Fibroblast of skin of left biceps (primary cell): ENCODE measurements at regions not wholly inside any gene's neighbourhood (a gene's known extent, or its start where the extent isn't known, plus 50 kb on each side); places are given as distances from the start of the nearest gene placed in this dataset.

Experiments
- DNase-seq, 2 experiments: peaks; one replicate each; pipeline ENCODE4 v3.0.0-alpha.2; 2013; ENCODE audit warnings: low read depth in 2 of 2

DNA sequence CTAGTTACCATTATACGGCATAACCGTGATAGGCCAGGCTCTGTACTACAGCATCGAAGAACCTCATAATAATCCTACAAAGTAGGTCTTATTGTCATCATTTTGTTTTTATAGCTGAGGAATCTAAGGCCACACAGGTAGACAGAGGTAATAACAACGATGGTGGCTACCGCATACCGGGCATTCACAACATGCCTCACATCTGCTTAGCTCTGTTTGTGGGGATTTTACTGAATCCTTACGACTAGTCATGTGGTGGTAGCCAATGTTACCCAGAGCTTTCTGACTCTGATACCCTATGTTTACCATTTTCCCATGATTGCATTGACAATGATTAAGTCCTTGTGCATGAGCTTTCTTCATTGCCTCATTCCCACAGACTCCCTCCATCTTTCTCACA is 269.4 kb downstream of the TCF7L2 start:
- no peak for DNase-seq

GRCh38 chr10:113221756-113222168 is 271.7 kb downstream of the TCF7L2 start:
- DNase-seq = peak; percentile 23 to 35

- DNase-seq = no peak
These were observed 272.2 kb downstream of the TCF7L2 start for GRCh38 chr10:113222207-113222606.

GRCh38 chr10:113225364-113225763 is 275.3 kb downstream of the TCF7L2 start:
- no peak for DNase-seq

DNA sequence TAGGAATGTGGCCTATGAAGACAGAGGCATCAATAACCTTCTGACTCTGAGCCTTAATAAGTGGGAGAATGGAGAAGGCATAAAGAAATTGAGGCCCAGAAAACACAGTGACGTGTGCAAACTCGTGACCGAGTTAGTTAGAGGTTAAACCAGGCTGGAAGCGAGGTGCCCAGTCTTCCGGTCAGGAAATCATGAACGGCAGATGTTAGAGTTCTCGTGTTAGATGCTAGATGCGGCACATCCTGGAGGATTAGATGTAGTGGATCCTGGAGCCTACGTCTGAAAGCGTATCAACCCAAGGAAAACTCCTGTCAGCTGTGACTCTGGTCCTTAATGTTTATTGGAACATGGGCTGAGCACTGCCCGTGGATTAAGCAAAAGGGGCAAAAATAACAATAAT is 275.9 kb downstream of the TCF7L2 start:
- no peak for DNase-seq

DNA sequence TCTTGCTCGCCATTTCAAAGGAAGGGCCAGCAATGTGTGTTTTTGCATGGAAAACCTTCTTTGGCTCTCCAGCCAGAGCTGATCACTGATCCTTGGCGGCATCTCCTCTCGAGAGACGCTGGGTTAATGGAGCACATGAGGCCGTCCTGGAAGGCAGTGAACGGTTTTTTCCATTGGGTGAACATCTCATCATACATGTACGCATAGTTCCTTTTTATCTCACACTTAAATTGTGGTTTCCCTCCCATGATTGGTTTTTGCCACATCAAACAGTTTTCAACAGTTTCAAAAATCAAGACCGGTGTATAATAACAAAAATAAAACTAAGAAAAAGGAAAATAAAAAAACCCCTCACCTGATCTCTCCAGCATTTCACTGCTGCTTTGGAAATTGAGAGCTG is 276.4 kb downstream of the TCF7L2 start:
- no peak for DNase-seq

GRCh38 chr10:113226831-113227445 is 276.9 kb downstream of the TCF7L2 start:
- DNase-seq = no peak

DNA sequence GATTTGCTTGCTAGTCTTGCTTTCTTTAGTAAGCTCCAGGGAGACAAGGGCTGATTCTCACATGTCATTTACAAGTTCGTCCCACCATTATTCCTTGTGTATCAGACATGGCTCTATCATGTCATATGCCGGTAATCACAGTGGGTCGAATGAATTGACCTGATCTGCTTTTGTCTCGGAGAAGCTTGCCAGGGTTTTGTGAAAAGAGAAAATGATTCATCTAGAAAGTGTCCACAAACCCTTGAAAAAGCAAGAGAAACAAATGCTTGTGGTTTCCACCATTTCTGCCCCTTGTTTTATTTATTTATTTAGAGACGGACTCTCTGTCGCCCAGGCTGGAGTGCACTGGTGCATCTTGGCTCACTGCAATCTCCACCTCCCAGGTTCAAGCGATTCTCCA is 278.5 kb downstream of the TCF7L2 start:
- peak; percentile 34 to 47 for DNase-seq

GRCh38 chr10:113230011-113230610 is 280.1 kb downstream of the TCF7L2 start:
- no peak for DNase-seq

DNA sequence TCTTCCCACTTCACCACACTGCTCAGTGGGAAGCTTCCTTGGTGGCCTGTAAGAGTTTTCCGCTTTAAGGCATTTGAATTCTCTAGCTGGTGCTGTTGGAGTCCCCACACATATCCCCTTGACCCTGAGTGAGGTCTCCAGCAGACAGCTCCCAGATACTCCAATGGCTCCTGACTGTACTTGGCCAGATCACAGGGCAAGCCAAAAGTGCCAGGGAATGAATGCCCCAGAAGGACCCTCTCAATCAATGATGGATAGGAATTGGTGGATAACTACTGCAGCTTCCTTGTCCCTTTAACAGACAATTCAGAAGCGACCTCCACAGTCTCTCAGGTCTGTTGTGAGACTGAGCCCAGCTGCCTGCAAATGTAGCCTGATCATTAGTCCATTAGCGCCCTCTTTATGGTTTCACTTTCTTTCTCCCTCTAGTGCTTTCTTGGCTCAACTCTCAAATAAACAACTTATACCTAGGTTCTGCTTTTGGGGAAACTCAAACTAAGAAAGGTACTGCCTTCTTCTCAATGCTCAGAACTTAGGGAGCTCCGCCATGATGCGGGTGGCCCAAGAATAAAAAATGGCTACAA is 283.0 kb downstream of the TCF7L2 start:
- DNase-seq = no peak

DNA sequence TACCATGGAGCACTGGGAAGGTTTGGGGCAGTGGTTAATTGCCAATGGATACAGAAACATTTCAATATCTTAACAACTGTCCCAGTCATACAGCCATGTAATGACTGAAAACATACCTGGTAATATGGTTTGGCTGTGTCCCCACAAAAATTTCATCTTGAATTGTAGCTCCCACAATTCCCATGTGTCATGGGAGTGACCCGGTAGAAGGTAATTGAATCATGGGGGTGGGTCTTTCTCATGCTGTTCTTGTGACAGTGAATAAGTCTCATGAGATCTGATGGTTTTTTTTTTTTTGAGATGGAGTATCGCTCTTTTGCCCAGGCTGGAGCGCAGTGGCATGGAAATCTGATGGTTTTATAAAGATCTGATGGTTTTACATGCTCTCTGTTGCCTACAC is 284.4 kb downstream of the TCF7L2 start:
- no peak for DNase-seq

DNA sequence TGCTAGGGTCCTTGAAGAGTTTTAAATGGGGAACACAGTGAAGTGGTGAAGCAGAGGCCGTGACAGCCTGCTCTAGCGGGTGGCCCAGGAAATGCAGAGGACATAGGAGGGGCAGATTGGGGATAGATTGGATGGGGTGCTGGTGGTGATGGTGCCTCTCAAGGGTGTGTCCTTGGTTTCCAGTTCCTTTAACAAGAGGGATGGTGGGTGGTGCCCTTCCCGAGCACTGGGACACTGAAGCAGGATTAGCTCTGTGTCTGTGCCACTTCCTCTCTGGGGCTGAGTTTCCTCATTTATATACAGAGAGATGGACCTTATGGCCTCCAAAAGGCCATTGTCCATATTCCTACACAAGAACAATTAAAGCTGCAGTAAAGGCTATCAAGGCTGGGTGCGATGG is 285.5 kb downstream of the TCF7L2 start:
- DNase-seq = no peak

DNA sequence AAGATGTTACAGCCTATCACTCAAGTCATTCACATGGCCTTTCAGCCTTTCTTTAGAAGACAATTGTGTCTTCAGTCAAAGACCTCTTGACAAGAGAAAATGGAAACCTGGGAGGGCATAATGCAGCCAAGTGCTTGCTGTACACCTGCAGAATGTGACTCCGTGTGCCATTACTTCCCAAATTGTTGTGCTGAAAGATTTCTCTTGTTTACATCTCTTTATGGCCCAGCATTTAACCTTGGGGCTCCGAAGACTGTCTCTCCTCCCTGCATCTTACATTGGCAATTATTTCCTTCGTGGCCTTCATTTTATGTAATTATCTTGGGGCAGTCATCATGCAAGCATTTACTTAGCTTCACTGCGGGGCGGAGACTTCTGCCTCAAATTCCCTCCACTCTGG is 287.0 kb downstream of the TCF7L2 start:
- no peak for DNase-seq

- no peak for DNase-seq
These were observed 289.7 kb downstream of the TCF7L2 start for GRCh38 chr10:113239566-113240350.

DNA sequence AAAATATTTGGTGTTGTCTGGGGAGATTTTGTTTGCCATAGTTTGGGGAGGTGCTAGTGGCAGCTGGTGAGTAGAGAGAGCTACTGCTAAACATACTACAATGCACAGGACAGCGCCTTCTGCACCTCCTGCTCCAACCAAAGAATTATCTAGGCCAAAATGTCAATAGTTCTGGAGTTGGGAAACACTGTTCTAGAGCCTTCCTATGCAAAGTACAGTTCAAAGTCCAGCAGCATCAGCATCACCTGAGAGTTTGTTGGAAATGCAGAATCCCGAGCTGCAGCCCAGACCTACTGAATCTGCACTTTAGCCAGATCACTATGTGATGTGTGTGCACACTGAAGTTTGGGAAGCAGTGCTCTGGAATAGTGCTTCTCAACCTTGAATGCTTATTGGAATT is 290.7 kb downstream of the TCF7L2 start:
- DNase-seq = no peak

- DNase-seq = no peak
These were observed 291.7 kb downstream of the TCF7L2 start for GRCh38 chr10:113241599-113242360.

- DNase-seq = no peak
These were observed 293.3 kb downstream of the TCF7L2 start for GRCh38 chr10:113243311-113243710.

GRCh38 chr10:113244750-113245149 is 294.7 kb downstream of the TCF7L2 start:
- no peak for DNase-seq

DNA sequence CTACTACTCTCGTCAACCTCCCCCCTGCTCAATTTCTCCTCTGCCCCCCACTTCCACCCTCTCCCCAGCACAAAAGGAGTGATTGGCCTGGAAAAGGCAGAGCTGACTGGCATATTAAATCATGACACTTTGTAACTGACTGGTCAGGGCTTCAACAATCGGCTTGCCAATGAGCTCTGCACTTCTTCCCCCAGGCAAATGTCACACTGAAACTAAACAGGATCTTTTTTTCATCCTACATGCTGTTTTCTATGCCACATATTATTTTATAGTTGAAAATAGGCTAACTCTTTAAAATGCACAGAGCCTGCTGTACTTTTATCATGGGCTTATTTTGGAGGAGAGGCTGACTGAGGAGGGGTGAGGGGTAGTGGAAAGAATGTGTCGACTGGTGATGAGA is 295.2 kb downstream of the TCF7L2 start:
- DNase-seq = no peak

- no peak for DNase-seq
These were observed 297.0 kb downstream of the TCF7L2 start for GRCh38 chr10:113247050-113247449.

- DNase-seq = no peak
These were observed 299.9 kb upstream of the HABP2 start for GRCh38 chr10:113252650-113253618.
